ENCODE measurements at regions not wholly inside any gene's neighbourhood (a gene's known extent, or its start where the extent isn't known, plus 50 kb on each side); places are given as distances from the start of the nearest gene placed in this dataset.

GRCh38 chr2:14517731-14518130 lies 114.8 kb upstream of the LRATD1 start:
- 85% methylated on average over 4 of the region's 4 CpGs for WGBS, 2 donors
- Histone ChIP-seq H3K36me3 (replicated peaks in 1 of 2; ENCODE audit: insufficient read depth in 1 of 2, low read depth in 2 of 2) (no peaks in the 10 kb centered on the region), H3K27ac (no peak overlapping the region), H3K4me3 (no peak overlapping the region), H3K27me3 (no peaks in the 10 kb centered on the region), H3K9me3 (no peaks in the 10 kb centered on the region), H3K4me1 (no peaks in the 10 kb centered on the region)
- ATAC-seq (no peak), DNase-seq (no peak)
- intact Hi-C loops (cut with DNase I), result no loop called here
- TF ChIP-seq POLR2A (IDR thresholded peaks at IDR 0.05) (no peak), CTCF (IDR thresholded peaks at IDR 0.05) (no peak)

- Histone ChIP-seq H3K27me3 (no peaks in the 10 kb centered on the region), H3K4me1 (no peaks in the 10 kb centered on the region), H3K36me3 (replicated peaks in 1 of 2; ENCODE audit: insufficient read depth in 1 of 2, low read depth in 2 of 2) (no peaks in the 10 kb centered on the region), H3K4me3 (no peak overlapping the region), H3K9me3 (no peaks in the 10 kb centered on the region), H3K27ac (no peak overlapping the region)
- DNase-seq (no peak), ATAC-seq (no peak)
- intact Hi-C loops (cut with DNase I), result no loop called here
- TF ChIP-seq CTCF (IDR thresholded peaks at IDR 0.05), result no peak
- TF ChIP-seq POLR2A (IDR thresholded peaks at IDR 0.05), result no peak
- WGBS, 2 donors, result 80 to 83% methylated on average over 10 of the region's 10 CpGs
Measured at GRCh38 chr2:14520385-14520945, 112.1 kb upstream of the LRATD1 start.

GRCh38 chr2:14524041-14524802 lies 108.3 kb upstream of the LRATD1 start:
- intact Hi-C loops (cut with DNase I), result no loop called here
- no peaks in the 10 kb centered on the region for H3K9me3 ChIP-seq
- no peak for TF ChIP-seq CTCF (IDR thresholded peaks at IDR 0.05)
- TF ChIP-seq POLR2A (IDR thresholded peaks at IDR 0.05), result no peak

GRCh38 chr2:14524803-14525080 lies 107.8 kb upstream of the LRATD1 start:
- Histone ChIP-seq H3K36me3 (replicated peaks in 1 of 2; ENCODE audit: insufficient read depth in 1 of 2, low read depth in 2 of 2) (no peaks in the 10 kb centered on the region), H3K4me1 (no peaks in the 10 kb centered on the region), H3K9me3 (no peaks in the 10 kb centered on the region), H3K27ac (no peak overlapping the region), H3K4me3 (no peak overlapping the region), H3K27me3 (no peaks in the 10 kb centered on the region)
- no peak for ATAC-seq
- DNase-seq, result no peak
- intact Hi-C loops (cut with DNase I), result no loop called here
- TF ChIP-seq CTCF (IDR thresholded peaks at IDR 0.05) (no peak), POLR2A (IDR thresholded peaks at IDR 0.05) (no peak)

More at GRCh38 chr2:14524041-14524802, 108.3 kb upstream of the LRATD1 start:
- H3K4me1 ChIP-seq, result no peaks in the 10 kb centered on the region
- 65 to 73% methylated on average over 7 of the region's 7 CpGs for WGBS, 2 donors
- H3K4me3 ChIP-seq, result no peak overlapping the region
- no peaks in the 10 kb centered on the region for H3K27me3 ChIP-seq
- no peaks in the 10 kb centered on the region for H3K36me3 ChIP-seq (replicated peaks in 1 of 2; ENCODE audit: insufficient read depth in 1 of 2, low read depth in 2 of 2)
- no peak for ATAC-seq
- no peak overlapping the region for H3K27ac ChIP-seq
- no peak for DNase-seq

- DNase-seq (no peak), ATAC-seq (no peak)
- WGBS, 2 donors, result 76 to 81% methylated on average over 3 of the region's 3 CpGs
- Histone ChIP-seq H3K27ac (no peak overlapping the region), H3K4me3 (no peak overlapping the region), H3K4me1 (no peaks in the 10 kb centered on the region), H3K36me3 (replicated peaks in 1 of 2; ENCODE audit: insufficient read depth in 1 of 2, low read depth in 2 of 2) (no peaks in the 10 kb centered on the region), H3K27me3 (no peaks in the 10 kb centered on the region), H3K9me3 (no peaks in the 10 kb centered on the region)
- no peak for TF ChIP-seq POLR2A (IDR thresholded peaks at IDR 0.05)
- no peak for TF ChIP-seq CTCF (IDR thresholded peaks at IDR 0.05)
- intact Hi-C loops (cut with DNase I), result no loop called here
Measured at GRCh38 chr2:14530506-14530905, 102.0 kb upstream of the LRATD1 start.

Measured in body of pancreas (tissue), 4 donors.